Mesendoderm (in vitro differentiated cells): ENCODE measurements at regions not wholly inside any gene's neighbourhood (a gene's known extent, or its start where the extent isn't known, plus 50 kb on each side); places are given as distances from the start of the nearest gene placed in this dataset.

ENCODE experiments used
- DNase-seq: peaks from one replicate; pipeline ENCODE4 v3.0.0; 2013
- H2AK5ac ChIP-seq: 2 replicates; pipeline ENCODE4 v1.6.1; 2013; ENCODE audit warnings: low read length, inconsistent platforms
- H2BK120ac ChIP-seq: 2 replicates; pipeline ENCODE4 v1.6.1; 2013; ENCODE audit warnings: low read depth, mild to moderate bottlenecking, low read length, moderate library complexity, mixed read lengths
- H2BK15ac ChIP-seq: replicated peaks from 2 replicates; pipeline ENCODE4 v1.6.1; 2013; ENCODE audit warnings: low read depth, mild to moderate bottlenecking, moderate library complexity
- H2BK5ac ChIP-seq: 2 replicates; pipeline ENCODE4 v1.6.1; 2013; ENCODE audit warnings: low read length, inconsistent platforms
- H3K18ac ChIP-seq: 2 replicates; pipeline ENCODE4 v1.6.1; 2013; ENCODE audit warnings: mild to moderate bottlenecking, low read length, mixed read lengths
- H3K23ac ChIP-seq: one replicate; pipeline ENCODE4 v1.6.1; 2013; ENCODE audit warnings: low read length
- H3K27ac ChIP-seq: 2 replicates; pipeline ENCODE4 v1.5.1; 2013; ENCODE audit warnings: low read depth, mild to moderate bottlenecking, inconsistent platforms, low read length, moderate library complexity
- H3K27me3 ChIP-seq: 2 replicates; pipeline ENCODE4 v1.6.1; 2013; ENCODE audit warnings: low read length, control low read depth, mild to moderate bottlenecking, inconsistent platforms; ENCODE audit not compliant: insufficient read depth, poor library complexity
- H3K36me3 ChIP-seq: 2 replicates; pipeline ENCODE4 v1.6.1; 2013; ENCODE audit warnings: low read length, inconsistent platforms; ENCODE audit not compliant: control insufficient read depth, insufficient read depth
- H3K4ac ChIP-seq: one replicate; pipeline ENCODE4 v1.6.1; 2013; ENCODE audit warnings: low read depth, mild to moderate bottlenecking, low read length, moderate library complexity
- H3K4me1 ChIP-seq: 2 replicates; pipeline ENCODE4 v1.6.1; 2013; ENCODE audit warnings: low read depth, low read length, inconsistent platforms; ENCODE audit not compliant: control insufficient read depth
- H3K4me2 ChIP-seq: 2 replicates; pipeline ENCODE4 v1.6.1; 2013; ENCODE audit warnings: low read length
- H3K4me3 ChIP-seq: 2 replicates; pipeline ENCODE4 v1.5.1; 2013; ENCODE audit warnings: mild to moderate bottlenecking, low read length
- H3K56ac ChIP-seq: one replicate; pipeline ENCODE4 v1.6.1; 2013; ENCODE audit warnings: low read length
- H3K79me1 ChIP-seq: 2 replicates; pipeline ENCODE4 v1.6.1; 2013; ENCODE audit warnings: low read length, inconsistent platforms
- H3K79me2 ChIP-seq: 2 replicates; pipeline ENCODE4 v1.6.1; 2013; ENCODE audit warnings: mild to moderate bottlenecking, low read length; ENCODE audit not compliant: control insufficient read depth, insufficient read depth
- H3K9ac ChIP-seq: 2 replicates; pipeline ENCODE4 v1.6.1; 2013; ENCODE audit warnings: low read length, inconsistent platforms
- H4K5ac ChIP-seq: one replicate; pipeline ENCODE4 v1.6.1; 2013; ENCODE audit warnings: low read length
- H4K8ac ChIP-seq: one replicate; pipeline ENCODE4 v1.6.1; 2013; ENCODE audit warnings: low read depth, mild to moderate bottlenecking, control low read depth, low read length, moderate library complexity
- WGBS: extraction: QIAGEN DNeasy Blood & Tissue Kit; methylation state at CpG from one replicate; pipeline ENCODE4 v1.1.7; 2013; ENCODE audit warnings: low lambda C conversion rate, missing lambda C conversion rate; ENCODE audit not compliant: insufficient coverage; ENCODE audit errors: extremely low coverage; 5-methylcytosine and 5-hydroxymethylcytosine counted together

- WGBS, result no CpG with 5 or more reads among the region's 22 CpGs
- DNase-seq, result no peak
- H3K4me3 ChIP-seq, result no peak overlapping the region
- no peak overlapping the region for H2BK120ac ChIP-seq
- no peak overlapping the region for H3K27ac ChIP-seq
- no peaks in the 10 kb centered on the region for H3K4me1 ChIP-seq
- H3K18ac ChIP-seq, result no peak overlapping the region
- H3K4me2 ChIP-seq, result no peak overlapping the region
- H2BK15ac ChIP-seq, result no peak overlapping the region
- H2BK5ac ChIP-seq, result no peak overlapping the region
- H3K23ac ChIP-seq, result no peak overlapping the region
- no peak overlapping the region for H3K9ac ChIP-seq
- H3K56ac ChIP-seq, result no peak overlapping the region
- no peaks in the 10 kb centered on the region for H3K79me1 ChIP-seq
- H3K36me3 ChIP-seq, result no peaks in the 10 kb centered on the region
- no peak overlapping the region for H3K4ac ChIP-seq
- no peak overlapping the region for H4K8ac ChIP-seq
- no peaks in the 10 kb centered on the region for H3K79me2 ChIP-seq
- no peak overlapping the region for H2AK5ac ChIP-seq
- H3K27me3 ChIP-seq, result no peaks in the 10 kb centered on the region
- no peak overlapping the region for H4K5ac ChIP-seq
These were observed 318.6 kb upstream of the DIO3 start for GRCh38 chr14:101242442-101243385.

GRCh38 chr14:101243587-101244338, 317.5 kb upstream of the DIO3 start:
- no peak overlapping the region for H2AK5ac ChIP-seq
- H3K4ac ChIP-seq, result no peak overlapping the region
- no peak for DNase-seq
- H3K18ac ChIP-seq, result no peak overlapping the region
- no peak overlapping the region for H3K9ac ChIP-seq
- H3K79me1 ChIP-seq, result no peaks in the 10 kb centered on the region
- no peak overlapping the region for H2BK15ac ChIP-seq
- H3K27me3 ChIP-seq, result no peaks in the 10 kb centered on the region
- H2BK5ac ChIP-seq, result no peak overlapping the region
- no peak overlapping the region for H4K8ac ChIP-seq
- WGBS, result no CpG with 5 or more reads among the region's 19 CpGs
- H2BK120ac ChIP-seq, result no peak overlapping the region
- no peak overlapping the region for H3K4me3 ChIP-seq
- no peaks in the 10 kb centered on the region for H3K4me1 ChIP-seq
- H3K79me2 ChIP-seq, result no peaks in the 10 kb centered on the region
- no peak overlapping the region for H3K4me2 ChIP-seq
- H3K23ac ChIP-seq, result no peak overlapping the region
- H4K5ac ChIP-seq, result no peak overlapping the region
- no peak overlapping the region for H3K56ac ChIP-seq
- no peaks in the 10 kb centered on the region for H3K36me3 ChIP-seq
- no peak overlapping the region for H3K27ac ChIP-seq

- Histone ChIP-seq H3K23ac (no peak overlapping the region), H3K79me2 (no peaks in the 10 kb centered on the region), H2AK5ac (no peak overlapping the region), H2BK120ac (no peak overlapping the region), H3K36me3 (no peaks in the 10 kb centered on the region), H2BK5ac (no peak overlapping the region), H4K5ac (no peak overlapping the region), H3K4me3 (no peak overlapping the region), H3K27me3 (no peaks in the 10 kb centered on the region), H3K27ac (no peak overlapping the region), H3K4me2 (no peak overlapping the region), H3K9ac (no peak overlapping the region), H4K8ac (no peak overlapping the region), H2BK15ac (no peak overlapping the region), H3K56ac (no peak overlapping the region), H3K18ac (no peak overlapping the region), H3K4me1 (no peaks in the 10 kb centered on the region), H3K79me1 (no peaks in the 10 kb centered on the region), H3K4ac (no peak overlapping the region)
- no peak for DNase-seq
- WGBS, result no CpG with 5 or more reads among the region's 26 CpGs
These were observed 314.1 kb upstream of the DIO3 start for GRCh38 chr14:101246894-101247841.

GRCh38 chr14:101247842-101248725, 313.2 kb upstream of the DIO3 start:
- Histone ChIP-seq H3K79me2 (no peaks in the 10 kb centered on the region), H3K18ac (no peak overlapping the region), H3K23ac (no peak overlapping the region), H4K8ac (no peak overlapping the region), H3K27me3 (no peaks in the 10 kb centered on the region), H3K4me3 (no peak overlapping the region), H4K5ac (no peak overlapping the region), H3K56ac (no peak overlapping the region), H3K36me3 (no peaks in the 10 kb centered on the region), H3K9ac (no peak overlapping the region), H3K4me1 (no peaks in the 10 kb centered on the region), H2BK15ac (no peak overlapping the region), H2BK120ac (no peak overlapping the region), H3K79me1 (no peaks in the 10 kb centered on the region), H3K27ac (no peak overlapping the region), H2AK5ac (no peak overlapping the region), H2BK5ac (no peak overlapping the region), H3K4ac (no peak overlapping the region), H3K4me2 (no peak overlapping the region)
- no CpG with 5 or more reads among the region's 17 CpGs for WGBS
- DNase-seq, result no peak
